H1 (cell line): ENCODE measurements at regions not wholly inside any gene's neighbourhood (a gene's known extent, or its start where the extent isn't known, plus 50 kb on each side); places are given as distances from the start of the nearest gene placed in this dataset.

ENCODE experiments used
- CTCF ChIA-PET: fragments of 300-600 bp; sonication (Branson Sonifier 250); formaldehyde crosslinking; loops from one replicate; lab custom pipeline; 2021; ENCODE audit not compliant: partially characterized antibody; lab: Charles Lee
- POLR2A ChIA-PET: fragments of 300-600 bp; sonication (Branson Sonifier 250); formaldehyde crosslinking; loops from one replicate; lab custom pipeline; 2021; ENCODE audit warnings: inconsistent platforms; ENCODE audit not compliant: partially characterized antibody; lab: Charles Lee
- DNase-seq, 2 experiments: peaks; one replicate each; pipeline versions ENCODE4 v3.0.0 to v3.0.0-alpha.2; 2010 to 2022; ENCODE audit warnings: low spot score in 2 of 2, low read depth in 1 of 2, mixed read lengths in 1 of 2
- FAIRE-seq: peaks from 2 replicates; lab custom pipeline; 2011; peaks lifted over from hg19 to GRCh38; lab: Jason Lieb, UNC
- H2AFZ ChIP-seq: 2 replicates; pipeline ENCODE4 v1.8.1; 2012; ENCODE audit warnings: low read length, inconsistent platforms
- H2AK5ac ChIP-seq: 2 replicates; pipeline ENCODE4 v1.6.1; 2013; ENCODE audit warnings: low read depth, low read length
- H2BK120ac ChIP-seq: replicated peaks from 2 replicates; pipeline ENCODE3; 2013; ENCODE audit warnings: low read depth, low read length, inconsistent platforms
- H2BK12ac ChIP-seq: 2 replicates; pipeline ENCODE4 v1.6.1; 2013; ENCODE audit warnings: low read depth, low read length
- H2BK15ac ChIP-seq: 2 replicates; pipeline ENCODE4 v1.6.1; 2013; ENCODE audit warnings: low read length
- H2BK20ac ChIP-seq: 2 replicates; pipeline ENCODE4 v1.6.1; 2013; ENCODE audit warnings: low read length
- H2BK5ac ChIP-seq: 2 replicates; pipeline ENCODE4 v1.6.1; 2013; ENCODE audit warnings: low read depth, low read length
- H3K14ac ChIP-seq: 2 replicates; pipeline ENCODE4 v1.6.1; 2013; ENCODE audit warnings: inconsistent platforms; ENCODE audit not compliant: insufficient read length
- H3K18ac ChIP-seq: 2 replicates; pipeline ENCODE4 v1.6.1; 2013; ENCODE audit warnings: low read length; ENCODE audit errors: extremely low read depth
- H3K23ac ChIP-seq: 2 replicates; pipeline ENCODE4 v1.6.1; 2013; ENCODE audit warnings: inconsistent platforms; ENCODE audit not compliant: insufficient read length
- H3K23me2 ChIP-seq: 2 replicates; pipeline ENCODE4 v1.6.1; 2013; ENCODE audit warnings: low read depth, low read length
- H3K27ac ChIP-seq: 2 replicates; pipeline ENCODE4 v1.6.1; 2011; ENCODE audit warnings: low read depth, low read length, inconsistent platforms
- H3K27me3 ChIP-seq, 4 experiments: replicated peaks in 1 of 4; 1 replicate in 1 of 4; 2 replicates in 3 of 4; pipeline versions ENCODE4 v1.6.1 to v1.8.1; 2011 to 2013; ENCODE audit warnings: low read length in 3 of 4, mild to moderate bottlenecking in 3 of 4, inconsistent platforms in 2 of 4, mixed read lengths in 2 of 4, moderate library complexity in 1 of 4; ENCODE audit not compliant: control insufficient read depth in 3 of 4, insufficient read depth in 3 of 4; ENCODE audit errors: extremely low read depth in 1 of 4
- H3K36me3 ChIP-seq, 4 experiments: 2 replicates each; pipeline versions ENCODE4 v1.6.1 to v1.8.1; 2011 to 2013; ENCODE audit warnings: mild to moderate bottlenecking in 4 of 4, low read length in 3 of 4, moderate library complexity in 2 of 4, control low read depth in 1 of 4, inconsistent platforms in 1 of 4; ENCODE audit not compliant: insufficient read depth in 4 of 4, control insufficient read depth in 2 of 4
- H3K4ac ChIP-seq: replicated peaks from 2 replicates; pipeline ENCODE3; 2013; ENCODE audit warnings: low read length, low read depth, mixed read lengths, inconsistent platforms; ENCODE audit not compliant: insufficient read length
- H3K4me1 ChIP-seq, 4 experiments: replicated peaks in 1 of 4; 1 replicate in 1 of 4; 2 replicates in 3 of 4; pipeline versions ENCODE4 v1.6.1 to v1.8.1; 2011 to 2013; ENCODE audit warnings: low read length in 3 of 4, inconsistent platforms in 2 of 4, mixed read lengths in 1 of 4; ENCODE audit not compliant: insufficient read depth in 4 of 4, control insufficient read depth in 3 of 4
- H3K4me2 ChIP-seq, 2 experiments: 2 replicates each; pipeline versions ENCODE4 v1.6.1 to v1.8.1; 2011 to 2013; ENCODE audit warnings: low read depth in 2 of 2, low read length in 2 of 2, control low read depth in 1 of 2, inconsistent platforms in 1 of 2, mild to moderate bottlenecking in 1 of 2; ENCODE audit not compliant: insufficient read depth in 1 of 2
- H3K4me3 ChIP-seq, 4 experiments: fragments of 200-600, 300-600 bp in 1 of 4; sonication (generic), shearing (Covaris generic), sonication (Bioruptor Twin) in 1 of 4; 2 replicates each; pipeline versions ENCODE4 v1.5.1 to v1.8.1; 2011 to 2016; ENCODE audit warnings: low read length in 4 of 4, low read depth in 3 of 4, control low read depth in 2 of 4, inconsistent platforms in 2 of 4, mild to moderate bottlenecking in 2 of 4, mixed read lengths in 1 of 4, moderate library complexity in 1 of 4; ENCODE audit not compliant: insufficient read depth in 2 of 4; ENCODE audit errors: extremely low read depth in 1 of 4
- H3K56ac ChIP-seq: replicated peaks from 2 replicates; pipeline ENCODE3; 2013; ENCODE audit warnings: low read depth, mild to moderate bottlenecking, mixed read lengths, low read length, inconsistent platforms; ENCODE audit not compliant: insufficient read length
- H3K79me1 ChIP-seq: 2 replicates; pipeline ENCODE4 v1.6.1; 2013; ENCODE audit warnings: low read depth, low read length, control low read depth
- H3K79me2 ChIP-seq, 2 experiments: 2 replicates each; pipeline versions ENCODE4 v1.6.1 to v1.8.1; 2012 to 2013; ENCODE audit warnings: low read length in 2 of 2, mild to moderate bottlenecking in 2 of 2, inconsistent platforms in 1 of 2; ENCODE audit not compliant: insufficient read depth in 2 of 2, control insufficient read depth in 1 of 2
- H3K9ac ChIP-seq, 4 experiments: replicated peaks in 1 of 4; 1 replicate in 1 of 4; 2 replicates in 3 of 4; pipeline versions ENCODE4 v1.6.1 to v1.8.1; 2011 to 2013; ENCODE audit warnings: low read depth in 3 of 4, low read length in 3 of 4, control low read depth in 2 of 4, mild to moderate bottlenecking in 2 of 4, moderate library complexity in 2 of 4, inconsistent platforms in 1 of 4; ENCODE audit errors: extremely low read depth in 1 of 4
- H3K9me3 ChIP-seq, 2 experiments: 2 replicates each; pipeline versions ENCODE4 v1.6.1 to v1.8.1; 2012 to 2013; ENCODE audit warnings: mild to moderate bottlenecking in 2 of 2, moderate library complexity in 2 of 2, control low read depth in 1 of 2, inconsistent platforms in 1 of 2, low read depth in 1 of 2, low read length in 1 of 2, mixed read lengths in 1 of 2; ENCODE audit not compliant: insufficient read depth in 2 of 2
- H4K20me1 ChIP-seq, 2 experiments: replicated peaks in 1 of 2; 2 replicates each; pipeline versions ENCODE3 to v1.8.1; 2011 to 2013; ENCODE audit warnings: inconsistent platforms in 2 of 2, low read length in 2 of 2, mild to moderate bottlenecking in 1 of 2; ENCODE audit not compliant: insufficient read depth in 2 of 2, control insufficient read depth in 1 of 2
- H4K5ac ChIP-seq: 2 replicates; pipeline ENCODE4 v1.6.1; 2013; ENCODE audit warnings: low read length, low read depth, mixed read lengths, inconsistent platforms; ENCODE audit not compliant: insufficient read length
- H4K8ac ChIP-seq: 2 replicates; pipeline ENCODE4 v1.8.0; 2013; ENCODE audit warnings: mild to moderate bottlenecking, moderate library complexity, low read length, inconsistent platforms; ENCODE audit not compliant: insufficient read depth; ENCODE audit errors: extremely low read depth
- H4K91ac ChIP-seq: replicated peaks from 2 replicates; pipeline ENCODE3; 2013; ENCODE audit warnings: low read length, mixed read lengths, inconsistent platforms; ENCODE audit not compliant: insufficient read length
- BACH1 ChIP-seq: IDR thresholded peaks from 2 replicates; pipeline ENCODE4 v1.6.1; 2012; ENCODE audit warnings: low read length, improper control_type of control experiment
- CBX5 ChIP-seq: fragments of 300-800, 300-1000 bp; sonication (generic); IDR thresholded peaks from 2 replicates; pipeline ENCODE4 v1.7.1; 2016; ENCODE audit warnings: antibody characterized with exemption, low read length, low read depth
- CHD1 ChIP-seq: IDR thresholded peaks from 2 replicates; pipeline ENCODE4 v1.6.1; 2012; ENCODE audit warnings: low read depth, low read length, improper control_type of control experiment
- CTCF ChIP-seq, 3 experiments: IDR thresholded peaks; 1 replicate in 2 of 3; 2 replicates in 1 of 3; pipeline versions ENCODE4 v1.5.1 to v1.6.1; 2011; ENCODE audit warnings: low read length in 3 of 3, mild to moderate bottlenecking in 3 of 3, inconsistent platforms in 2 of 3, low read depth in 1 of 3, moderate library complexity in 1 of 3; ENCODE audit not compliant: insufficient read depth in 1 of 3; ENCODE audit errors: control extremely low read depth in 1 of 3
- E2F6 ChIP-seq: IDR thresholded peaks from 2 replicates; pipeline ENCODE4 v1.6.1; 2012; ENCODE audit warnings: inconsistent platforms
- EGR1 ChIP-seq: IDR thresholded peaks from 2 replicates; pipeline ENCODE4 v1.6.1; 2011; ENCODE audit warnings: low read depth, low read length, borderline replicate concordance
- HDAC6 ChIP-seq: IDR thresholded peaks from one replicate; pipeline ENCODE4 v1.7.1; 2012; ENCODE audit warnings: low read depth, mild to moderate bottlenecking, inconsistent platforms, low read length, moderate library complexity
- JUN ChIP-seq: IDR thresholded peaks from 2 replicates; pipeline ENCODE4 v1.6.1; 2011; ENCODE audit warnings: low read depth, mild to moderate bottlenecking, improper control_type of control experiment, low read length
- MAFK ChIP-seq: IDR thresholded peaks from 2 replicates; pipeline ENCODE4 v1.6.1; 2012; ENCODE audit warnings: low read depth, mild to moderate bottlenecking, improper control_type of control experiment, low read length
- RBBP5 ChIP-seq: IDR thresholded peaks from 2 replicates; pipeline ENCODE4 v1.7.1; 2012; ENCODE audit warnings: low read depth, mild to moderate bottlenecking, inconsistent platforms, low read length, moderate library complexity, borderline replicate concordance
- RFX5 ChIP-seq: IDR thresholded peaks from 2 replicates; pipeline ENCODE4 v1.6.1; 2011; ENCODE audit warnings: low read depth, low read length, improper control_type of control experiment, borderline replicate concordance
- SRF ChIP-seq: IDR thresholded peaks from 2 replicates; pipeline ENCODE4 v1.6.1; 2011; ENCODE audit warnings: mild to moderate bottlenecking, low read depth, low read length, moderate library complexity
- TEAD4 ChIP-seq: IDR thresholded peaks from 2 replicates; pipeline ENCODE4 v1.6.1; 2012; ENCODE audit warnings: low read depth, low read length, inconsistent platforms, mixed read lengths
- WGBS, 2 experiments: shearing (Covaris generic) in 1 of 2; methylation state at CpG; one replicate each; pipeline versions ENCODE4 v1.1.6 to v1.1.7; 2013 to 2015; ENCODE audit warnings: low lambda C conversion rate in 2 of 2, mixed read lengths in 2 of 2, inconsistent platforms in 1 of 2, low coverage in 1 of 2, missing lambda C conversion rate in 1 of 2; ENCODE audit not compliant: insufficient replicate concordance in 2 of 2, insufficient coverage in 1 of 2, insufficient read length in 1 of 2; ENCODE audit errors: extremely low coverage in 1 of 2, missing lambda C conversion rate in 1 of 2; 5-methylcytosine and 5-hydroxymethylcytosine counted together

- WGBS, 2 experiments = 52% methylated on average over 2 of the region's 2 CpGs; no CpG with 5 or more reads in 1 of the 2 experiments
- H3K23me2 ChIP-seq = no peaks in the 10 kb centered on the region
- no peaks in the 10 kb centered on the region for H3K36me3 ChIP-seq
- H3K18ac ChIP-seq = no peak overlapping the region
- no peak overlapping the region for H3K4me3 ChIP-seq
- H4K8ac ChIP-seq = no peak overlapping the region
- H3K9ac ChIP-seq = no peak overlapping the region
- FAIRE-seq (no peak), DNase-seq (no peak)
- H3K9me3 ChIP-seq = no peaks in the 10 kb centered on the region
- H4K91ac ChIP-seq = no peak overlapping the region
- POLR2A ChIA-PET = no interaction called here
- no peak overlapping the region for H2AFZ ChIP-seq
- H3K27me3 ChIP-seq = no peaks in the 10 kb centered on the region
- no peak overlapping the region for H3K14ac ChIP-seq
- H3K79me2 ChIP-seq = no peaks in the 10 kb centered on the region
- CTCF ChIA-PET = interaction anchor here (1.4 kb wide), 1 partner anchor 10 kb away, joined by 3 read pairs; no protein-coding TSS in a partner anchor
- H2BK120ac ChIP-seq = no peak overlapping the region
- H2AK5ac ChIP-seq = no peak overlapping the region
- no peak overlapping the region for H3K4ac ChIP-seq
- no peak overlapping the region for H2BK15ac ChIP-seq
- no peaks in the 10 kb centered on the region for H3K79me1 ChIP-seq
- no peak overlapping the region for H3K56ac ChIP-seq
- H4K5ac ChIP-seq = no peak overlapping the region
- H2BK20ac ChIP-seq = no peak overlapping the region
- H4K20me1 ChIP-seq = no peaks in the 10 kb centered on the region
- no peak overlapping the region for H2BK5ac ChIP-seq
- no peak overlapping the region for H3K27ac ChIP-seq
- no peaks in the 10 kb centered on the region for H3K4me1 ChIP-seq
- no peak overlapping the region for H3K4me2 ChIP-seq
- H2BK12ac ChIP-seq = no peak overlapping the region
- H3K23ac ChIP-seq = no peak overlapping the region
- TF ChIP-seq JUN (no peak), TEAD4 (no peak), RBBP5 (no peak), HDAC6 (no peak), EGR1 (no peak), BACH1 (no peak), MAFK (no peak), CTCF (IDR thresholded peaks at IDR 0.05; ENCODE audit: control extremely low read depth in 1 of 3, insufficient read depth in 1 of 3, low read depth in 1 of 3, low read length in 3 of 3) (no peak), E2F6 (no peak), CHD1 (no peak), SRF (no peak), CBX5 (no peak), RFX5 (no peak)
Observed at GRCh38 chr2:162928356-162928755, 89.8 kb upstream of the KCNH7 start.
